ENCODE measurements at regions not wholly inside any gene's neighbourhood (a gene's known extent, or its start where the extent isn't known, plus 50 kb on each side); places are given as distances from the start of the nearest gene placed in this dataset.
"Not testable (repeated sequence)": the region's sequence is repeated elsewhere in the genome, so short reads cannot be mapped to it uniquely, and the experiment has no call there.

- intact Hi-C loops (cut with DNase I) = no loop called here
- TF ChIP-seq, protein P1, sequence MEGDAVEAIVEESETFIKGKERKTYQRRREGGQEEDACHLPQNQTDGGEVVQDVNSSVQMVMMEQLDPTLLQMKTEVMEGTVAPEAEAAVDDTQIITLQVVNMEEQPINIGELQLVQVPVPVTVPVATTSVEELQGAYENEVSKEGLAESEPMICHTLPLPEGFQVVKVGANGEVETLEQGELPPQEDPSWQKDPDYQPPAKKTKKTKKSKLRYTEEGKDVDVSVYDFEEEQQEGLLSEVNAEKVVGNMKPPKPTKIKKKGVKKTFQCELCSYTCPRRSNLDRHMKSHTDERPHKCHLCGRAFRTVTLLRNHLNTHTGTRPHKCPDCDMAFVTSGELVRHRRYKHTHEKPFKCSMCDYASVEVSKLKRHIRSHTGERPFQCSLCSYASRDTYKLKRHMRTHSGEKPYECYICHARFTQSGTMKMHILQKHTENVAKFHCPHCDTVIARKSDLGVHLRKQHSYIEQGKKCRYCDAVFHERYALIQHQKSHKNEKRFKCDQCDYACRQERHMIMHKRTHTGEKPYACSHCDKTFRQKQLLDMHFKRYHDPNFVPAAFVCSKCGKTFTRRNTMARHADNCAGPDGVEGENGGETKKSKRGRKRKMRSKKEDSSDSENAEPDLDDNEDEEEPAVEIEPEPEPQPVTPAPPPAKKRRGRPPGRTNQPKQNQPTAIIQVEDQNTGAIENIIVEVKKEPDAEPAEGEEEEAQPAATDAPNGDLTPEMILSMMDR (IDR thresholded peaks at IDR 0.05) = no peak
- TF ChIP-seq POLR2A (IDR thresholded peaks at IDR 0.05) = no peak
- no peak for ATAC-seq
- Histone ChIP-seq H3K36me3 (no peaks in the 10 kb centered on the region), H3K4me3 (no peak overlapping the region), H3K27me3 (no peaks in the 10 kb centered on the region), H3K27ac (no peak overlapping the region), H3K9me3 (peaks cover 0 to 10% (median 0%) of the 10 kb centered on the region in 12 donors), H3K4me1 (no peaks in the 10 kb centered on the region)
- WGBS, 4 donors = 58 to 78% (median 74%) methylated on average over 1 of the region's 1 CpG
- no peak for DNase-seq
These were observed 129.5 kb downstream of the PCDH10 start for GRCh38 chr4:133278591-133278990.

DNA sequence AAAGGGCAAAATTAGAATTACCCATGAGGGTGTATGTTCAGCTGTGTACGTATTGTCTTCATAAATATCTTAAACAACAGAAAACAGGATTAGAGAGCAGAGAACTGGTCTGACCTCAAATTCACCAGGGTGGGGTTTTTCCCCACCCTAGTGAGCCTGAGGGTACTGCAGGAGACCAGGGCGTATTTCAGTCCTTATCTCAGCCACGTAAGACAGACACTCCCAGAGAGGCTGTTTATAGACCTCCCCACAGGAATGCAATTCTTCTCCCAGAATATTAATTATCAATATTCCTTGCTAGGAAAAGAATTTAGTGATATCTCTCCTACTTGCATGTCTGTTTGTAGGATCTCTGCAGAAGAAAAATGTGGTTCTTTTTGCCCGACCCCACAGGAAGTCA, 128.8 kb downstream of the PCDH10 start:
- H3K9me3 ChIP-seq = peaks cover 0 to 10% (median 0%) of the 10 kb centered on the region in 12 donors
- H3K27ac ChIP-seq; H3K4me3 ChIP-seq; H3K27me3 ChIP-seq; H3K4me1 ChIP-seq; intact Hi-C loops (cut with DNase I); ATAC-seq; H3K36me3 ChIP-seq; DNase-seq: not testable (repeated sequence)
- 73 to 88% (median 76%) methylated on average over 4 of the region's 4 CpGs for WGBS, 4 donors

DNA sequence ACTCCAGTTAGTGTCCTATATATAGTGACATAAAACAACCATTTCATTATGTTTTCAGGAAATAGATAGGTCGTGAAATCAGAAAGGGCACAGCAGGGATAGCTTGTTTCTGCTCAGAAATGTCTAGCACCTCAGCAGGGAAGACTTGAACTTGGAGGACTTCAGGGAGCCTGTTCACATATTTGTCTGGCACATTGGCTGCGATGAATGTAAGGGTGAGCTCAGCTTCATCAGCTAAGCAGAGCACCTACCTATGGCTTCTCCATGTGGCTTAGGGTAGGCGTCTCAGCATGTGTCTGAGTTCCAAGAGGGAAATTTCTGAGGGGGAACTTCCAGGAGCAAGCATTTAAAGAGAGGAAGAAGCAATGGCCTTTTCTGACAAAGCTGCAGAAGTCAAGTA, 126.2 kb downstream of the PCDH10 start:
- no peak for DNase-seq
- no peaks in the 10 kb centered on the region for H3K27me3 ChIP-seq
- ATAC-seq = no peak
- peaks cover 0 to 10% (median 0%) of the 10 kb centered on the region in 12 donors for H3K9me3 ChIP-seq
- intact Hi-C loops (cut with DNase I) = no loop called here
- H3K27ac ChIP-seq = no peak overlapping the region
- TF ChIP-seq, protein P1 (IDR thresholded peaks at IDR 0.05) = no peak
- TF ChIP-seq POLR2A (IDR thresholded peaks at IDR 0.05) = no peak
- no peak overlapping the region for H3K4me3 ChIP-seq
- 56 to 72% (median 59%) methylated on average over 3 of the region's 3 CpGs for WGBS, 4 donors
- no peaks in the 10 kb centered on the region for H3K4me1 ChIP-seq
- no peaks in the 10 kb centered on the region for H3K36me3 ChIP-seq

DNA sequence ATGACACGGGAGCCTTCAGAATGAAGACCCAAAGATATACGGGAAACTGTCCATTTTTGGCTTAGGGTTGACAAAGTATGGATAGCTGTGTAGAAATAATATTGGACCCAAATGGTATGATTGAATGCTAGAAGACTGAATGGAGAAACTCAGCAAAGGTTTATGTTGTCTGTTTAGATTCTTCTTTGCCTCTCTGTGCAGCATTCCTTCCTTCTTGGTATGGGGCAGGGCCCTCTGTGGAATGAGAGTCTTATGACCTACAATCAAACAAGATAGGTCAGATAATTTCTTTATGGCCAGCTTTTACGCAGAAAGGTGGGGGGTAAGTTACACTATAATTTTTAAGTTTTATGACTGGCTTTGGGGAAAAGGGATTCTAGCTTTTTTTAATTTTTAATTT, 124.3 kb downstream of the PCDH10 start:
- Histone ChIP-seq H3K4me3 (no peak overlapping the region), H3K27ac (no peak overlapping the region), H3K4me1 (no peaks in the 10 kb centered on the region), H3K36me3 (no peaks in the 10 kb centered on the region), H3K27me3 (no peaks in the 10 kb centered on the region), H3K9me3 (peaks cover 0 to 10% (median 0%) of the 10 kb centered on the region in 12 donors)
- intact Hi-C loops (cut with DNase I) = no loop called here
- DNase-seq (no peak), ATAC-seq (no peak)
- WGBS, 4 donors = 86 to 94% (median 90%) methylated on average over 3 of the region's 3 CpGs
- TF ChIP-seq POLR2A (IDR thresholded peaks at IDR 0.05) = no peak
- TF ChIP-seq, protein P1 (IDR thresholded peaks at IDR 0.05) = no peak

GRCh38 chr4:133270021-133270570, 121.0 kb downstream of the PCDH10 start:
- H3K4me3 ChIP-seq = no peak overlapping the region
- intact Hi-C loops (cut with DNase I) = no loop called here

More at GRCh38 chr4:133270021-133270570, 121.0 kb downstream of the PCDH10 start:
- DNase-seq (no peak), ATAC-seq (no peak)
- Histone ChIP-seq H3K4me1 (no peaks in the 10 kb centered on the region), H3K36me3 (no peaks in the 10 kb centered on the region), H3K27me3 (no peaks in the 10 kb centered on the region), H3K27ac (no peak overlapping the region), H3K9me3 (no peaks in the 10 kb centered on the region)
- WGBS, 4 donors = 69 to 77% (median 73%) methylated on average over 2 of the region's 2 CpGs
- TF ChIP-seq, protein P1 (IDR thresholded peaks at IDR 0.05) = no peak
- TF ChIP-seq POLR2A (IDR thresholded peaks at IDR 0.05) = no peak
